Liver (tissue), 7 donors: ENCODE measurements at regions not wholly inside any gene's neighbourhood (a gene's known extent, or its start where the extent isn't known, plus 50 kb on each side); places are given as distances from the start of the nearest gene placed in this dataset.

Experiments used
- DNase-seq: peaks from one replicate; pipeline ENCODE4 v3.0.0-alpha.2; 2017; ENCODE audit warnings: low spot score
- H3K27ac ChIP-seq, 2 donors: one replicate each; pipeline ENCODE4 v1.7.0; 2013; ENCODE audit warnings: inconsistent platforms in 2 of 2, low read length in 2 of 2, control low read depth in 1 of 2, low read depth in 1 of 2, mild to moderate bottlenecking in 1 of 2
- H3K27me3 ChIP-seq, 4 donors: one replicate each; pipeline versions ENCODE4 v1.6.1 to v1.7.0; 2013; ENCODE audit warnings: low read length in 3 of 4, inconsistent platforms in 1 of 4, mild to moderate bottlenecking in 1 of 4, moderate library complexity in 1 of 4; ENCODE audit not compliant: control insufficient read depth in 4 of 4, insufficient read depth in 4 of 4
- H3K36me3 ChIP-seq, 4 donors: one replicate each; pipeline versions ENCODE4 v1.6.1 to v1.7.0; 2013; ENCODE audit warnings: low read length in 3 of 4, mild to moderate bottlenecking in 3 of 4, low read depth in 1 of 4, moderate library complexity in 1 of 4; ENCODE audit not compliant: control insufficient read depth in 4 of 4, insufficient read depth in 3 of 4
- H3K4me1 ChIP-seq, 4 donors: one replicate each; pipeline versions ENCODE4 v1.6.1 to v1.7.0; 2013; ENCODE audit warnings: low read length in 3 of 4, mild to moderate bottlenecking in 3 of 4, moderate library complexity in 1 of 4; ENCODE audit not compliant: control insufficient read depth in 4 of 4, insufficient read depth in 4 of 4
- H3K4me3 ChIP-seq, 3 donors: one replicate each; pipeline versions ENCODE4 v1.6.1 to v1.7.0; 2013; ENCODE audit warnings: low read length in 3 of 3, control low read depth in 1 of 3, low read depth in 1 of 3, mild to moderate bottlenecking in 1 of 3
- H3K9ac ChIP-seq, 2 donors: one replicate each; pipeline ENCODE4 v1.7.0; 2013; ENCODE audit warnings: low read length in 2 of 2, mild to moderate bottlenecking in 2 of 2, moderate library complexity in 2 of 2, control low read depth in 1 of 2, low read depth in 1 of 2
- H3K9me3 ChIP-seq, 4 donors: one replicate each; pipeline versions ENCODE4 v1.6.1 to v1.7.0; 2013; ENCODE audit warnings: low read length in 3 of 4; ENCODE audit not compliant: control insufficient read depth in 4 of 4
- EGR1 ChIP-seq, 2 donors: IDR thresholded peaks; 2 replicates each; pipeline ENCODE4 v1.6.1; 2016 to 2018; ENCODE audit warnings: antibody characterized with exemption in 2 of 2, low read depth in 2 of 2
- FOXA1 ChIP-seq: IDR thresholded peaks from 2 replicates; pipeline ENCODE4 v1.6.1; 2016; ENCODE audit warnings: antibody characterized with exemption
- FOXA2 ChIP-seq: IDR thresholded peaks from 2 replicates; pipeline ENCODE4 v1.6.1; 2016; ENCODE audit warnings: antibody characterized with exemption
- GABPA ChIP-seq, 2 donors: IDR thresholded peaks in 1 of 2; conservative IDR thresholded peaks in 1 of 2; 2 replicates each; pipeline ENCODE4 v1.6.1; 2016; ENCODE audit warnings: antibody characterized with exemption in 2 of 2, mild to moderate bottlenecking in 1 of 2, moderate library complexity in 1 of 2
- JUND ChIP-seq, 2 donors: IDR thresholded peaks; 2 replicates each; pipeline ENCODE4 v1.6.1; 2016; ENCODE audit warnings: antibody characterized with exemption in 2 of 2
- NR2F2 ChIP-seq: IDR thresholded peaks from 2 replicates; pipeline ENCODE4 v1.6.1; 2016; ENCODE audit warnings: antibody characterized with exemption
- RAD21 ChIP-seq, 2 donors: IDR thresholded peaks; 2 replicates each; pipeline ENCODE4 v1.6.1; 2016; ENCODE audit warnings: antibody characterized with exemption in 2 of 2, mild to moderate bottlenecking in 2 of 2
- SP1 ChIP-seq: IDR thresholded peaks from 2 replicates; pipeline ENCODE4 v1.6.1; 2018; ENCODE audit warnings: antibody characterized with exemption, mild to moderate bottlenecking
- TAF1 ChIP-seq: conservative IDR thresholded peaks from 2 replicates; pipeline ENCODE4 v1.6.1; 2016; ENCODE audit warnings: antibody characterized with exemption, mild to moderate bottlenecking
- YY1 ChIP-seq: IDR thresholded peaks from 2 replicates; pipeline ENCODE4 v1.6.1; 2016; ENCODE audit warnings: antibody characterized with exemption, mild to moderate bottlenecking
- WGBS: extraction: QIAGEN DNeasy Blood & Tissue Kit; methylation state at CpG from one replicate; pipeline ENCODE4 v1.1.7; 2013; 5-methylcytosine and 5-hydroxymethylcytosine counted together
- TF ChIP-seq, protein P1 (sequence below): IDR thresholded peaks from 2 replicates; pipeline ENCODE4 v1.6.1; 2016; ENCODE audit warnings: antibody characterized with exemption
- TF ChIP-seq, protein P2 (sequence below): IDR thresholded peaks from 2 replicates; pipeline ENCODE4 v1.6.1; 2016; ENCODE audit warnings: antibody characterized with exemption, mild to moderate bottlenecking
- TF ChIP-seq, protein P3 (sequence below): IDR thresholded peaks from 2 replicates; pipeline ENCODE4 v1.6.1; 2016; ENCODE audit warnings: antibody characterized with exemption
- donor health status: healthy.
- donor health status: healthy.
- donor health status: healthy.
- donor health status: healthy.

- no peak overlapping the region for H3K4me3 ChIP-seq
- peaks cover 0 to 6% (median under 1%) of the 10 kb centered on the region in 4 donors for H3K9me3 ChIP-seq
- no peak overlapping the region for H3K27ac ChIP-seq
- no peaks in the 10 kb centered on the region for H3K4me1 ChIP-seq
- H3K27me3 ChIP-seq = no peaks in the 10 kb centered on the region
- no peak for DNase-seq
- no peak for TF ChIP-seq TAF1
- TF ChIP-seq FOXA1 = no peak
- TF ChIP-seq, protein P1, sequence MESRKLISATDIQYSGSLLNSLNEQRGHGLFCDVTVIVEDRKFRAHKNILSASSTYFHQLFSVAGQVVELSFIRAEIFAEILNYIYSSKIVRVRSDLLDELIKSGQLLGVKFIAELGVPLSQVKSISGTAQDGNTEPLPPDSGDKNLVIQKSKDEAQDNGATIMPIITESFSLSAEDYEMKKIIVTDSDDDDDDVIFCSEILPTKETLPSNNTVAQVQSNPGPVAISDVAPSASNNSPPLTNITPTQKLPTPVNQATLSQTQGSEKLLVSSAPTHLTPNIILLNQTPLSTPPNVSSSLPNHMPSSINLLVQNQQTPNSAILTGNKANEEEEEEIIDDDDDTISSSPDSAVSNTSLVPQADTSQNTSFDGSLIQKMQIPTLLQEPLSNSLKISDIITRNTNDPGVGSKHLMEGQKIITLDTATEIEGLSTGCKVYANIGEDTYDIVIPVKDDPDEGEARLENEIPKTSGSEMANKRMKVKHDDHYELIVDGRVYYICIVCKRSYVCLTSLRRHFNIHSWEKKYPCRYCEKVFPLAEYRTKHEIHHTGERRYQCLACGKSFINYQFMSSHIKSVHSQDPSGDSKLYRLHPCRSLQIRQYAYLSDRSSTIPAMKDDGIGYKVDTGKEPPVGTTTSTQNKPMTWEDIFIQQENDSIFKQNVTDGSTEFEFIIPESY = no peak
- no peak for TF ChIP-seq FOXA2
- no peak for TF ChIP-seq EGR1 (IDR thresholded peaks at IDR 0.05; ENCODE audit: low read depth in 2 of 2)
- TF ChIP-seq, protein P2, sequence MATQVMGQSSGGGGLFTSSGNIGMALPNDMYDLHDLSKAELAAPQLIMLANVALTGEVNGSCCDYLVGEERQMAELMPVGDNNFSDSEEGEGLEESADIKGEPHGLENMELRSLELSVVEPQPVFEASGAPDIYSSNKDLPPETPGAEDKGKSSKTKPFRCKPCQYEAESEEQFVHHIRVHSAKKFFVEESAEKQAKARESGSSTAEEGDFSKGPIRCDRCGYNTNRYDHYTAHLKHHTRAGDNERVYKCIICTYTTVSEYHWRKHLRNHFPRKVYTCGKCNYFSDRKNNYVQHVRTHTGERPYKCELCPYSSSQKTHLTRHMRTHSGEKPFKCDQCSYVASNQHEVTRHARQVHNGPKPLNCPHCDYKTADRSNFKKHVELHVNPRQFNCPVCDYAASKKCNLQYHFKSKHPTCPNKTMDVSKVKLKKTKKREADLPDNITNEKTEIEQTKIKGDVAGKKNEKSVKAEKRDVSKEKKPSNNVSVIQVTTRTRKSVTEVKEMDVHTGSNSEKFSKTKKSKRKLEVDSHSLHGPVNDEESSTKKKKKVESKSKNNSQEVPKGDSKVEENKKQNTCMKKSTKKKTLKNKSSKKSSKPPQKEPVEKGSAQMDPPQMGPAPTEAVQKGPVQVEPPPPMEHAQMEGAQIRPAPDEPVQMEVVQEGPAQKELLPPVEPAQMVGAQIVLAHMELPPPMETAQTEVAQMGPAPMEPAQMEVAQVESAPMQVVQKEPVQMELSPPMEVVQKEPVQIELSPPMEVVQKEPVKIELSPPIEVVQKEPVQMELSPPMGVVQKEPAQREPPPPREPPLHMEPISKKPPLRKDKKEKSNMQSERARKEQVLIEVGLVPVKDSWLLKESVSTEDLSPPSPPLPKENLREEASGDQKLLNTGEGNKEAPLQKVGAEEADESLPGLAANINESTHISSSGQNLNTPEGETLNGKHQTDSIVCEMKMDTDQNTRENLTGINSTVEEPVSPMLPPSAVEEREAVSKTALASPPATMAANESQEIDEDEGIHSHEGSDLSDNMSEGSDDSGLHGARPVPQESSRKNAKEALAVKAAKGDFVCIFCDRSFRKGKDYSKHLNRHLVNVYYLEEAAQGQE = no peak
- TF ChIP-seq SP1 = no peak
- 77% methylated on average over 3 of the region's 3 CpGs for WGBS
- H3K9ac ChIP-seq = no peak overlapping the region
- no peaks in the 10 kb centered on the region for H3K36me3 ChIP-seq
These were observed 275.6 kb downstream of the IRX2 start for GRCh38 chr5:2475902-2476301.

DNA sequence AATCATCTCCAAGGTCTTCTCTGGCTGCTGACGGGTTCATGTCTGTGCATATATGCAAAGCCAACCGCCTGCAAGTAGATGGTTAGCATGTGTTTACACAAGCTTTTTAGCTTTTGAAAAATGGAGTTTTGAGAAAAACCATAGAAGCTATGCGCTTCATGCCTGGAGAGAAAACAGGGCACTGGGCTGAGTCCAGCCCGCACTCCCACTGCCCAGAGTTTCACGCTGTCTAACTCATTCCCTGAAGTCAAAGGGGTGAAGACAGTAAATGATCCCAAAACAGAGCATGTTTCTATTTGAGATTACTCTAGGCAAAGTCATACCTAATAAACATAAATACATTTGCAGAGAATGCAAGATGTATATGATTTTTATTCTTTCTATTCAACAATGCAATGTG is 278.8 kb downstream of the IRX2 start:
- no peaks in the 10 kb centered on the region for H3K9me3 ChIP-seq
- no peaks in the 10 kb centered on the region for H3K36me3 ChIP-seq
- no peaks in the 10 kb centered on the region for H3K4me1 ChIP-seq
- DNase-seq = no peak
- no peak overlapping the region for H3K4me3 ChIP-seq
- H3K27ac ChIP-seq = no peak overlapping the region
- no peaks in the 10 kb centered on the region for H3K27me3 ChIP-seq
- TF ChIP-seq YY1 = no peak
- TF ChIP-seq JUND (IDR thresholded peaks at IDR 0.05) = no peak
- no peak for TF ChIP-seq FOXA1
- TF ChIP-seq NR2F2 = no peak
- no peak for TF ChIP-seq RAD21 (IDR thresholded peaks at IDR 0.05)
- no peak for TF ChIP-seq GABPA (IDR thresholded peaks at IDR 0.05 in 1 of 2, conservative IDR thresholded peaks at IDR 0.05 in 1 of 2)
- TF ChIP-seq, protein P3, sequence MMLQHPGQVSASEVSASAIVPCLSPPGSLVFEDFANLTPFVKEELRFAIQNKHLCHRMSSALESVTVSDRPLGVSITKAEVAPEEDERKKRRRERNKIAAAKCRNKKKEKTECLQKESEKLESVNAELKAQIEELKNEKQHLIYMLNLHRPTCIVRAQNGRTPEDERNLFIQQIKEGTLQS = no peak
- WGBS = 90% methylated on average over 5 of the region's 5 CpGs
- no peak overlapping the region for H3K9ac ChIP-seq
